B cell (primary cell): ENCODE measurements at regions not wholly inside any gene's neighbourhood (a gene's known extent, or its start where the extent isn't known, plus 50 kb on each side); places are given as distances from the start of the nearest gene placed in this dataset.

ENCODE experiments used
- ATAC-seq: fragments of 200-7000 bp; cut with Tn5 transposase; one replicate; pipeline ENCODE4 v1.10.0; 2021; ENCODE audit warnings: low read depth, mild to moderate bottlenecking, moderate number of reproducible peaks, moderate library complexity
- CTCF ChIA-PET: fragments of 350-600 bp; sonication (Branson Sonifier 250); formaldehyde crosslinking; loops from one replicate; lab custom pipeline; 2021; ENCODE audit warnings: antibody characterized with exemption, inconsistent platforms; lab: Charles Lee
- POLR2A ChIA-PET: fragments of 350-600 bp; sonication (Branson Sonifier 250); formaldehyde crosslinking; loops from one replicate; lab custom pipeline; 2021; ENCODE audit warnings: antibody characterized with exemption; lab: Charles Lee
- DNase-seq: peaks from one replicate; pipeline ENCODE4 v3.0.0; 2013
- H2AFZ ChIP-seq: 2 replicates; pipeline ENCODE4 v1.6.1; 2012; ENCODE audit warnings: mild to moderate bottlenecking, low read depth, low read length; ENCODE audit not compliant: insufficient read depth, poor library complexity, severe bottlenecking
- H3K27ac ChIP-seq, 2 donors: 1 replicate in 1 of 2; 2 replicates in 1 of 2; pipeline ENCODE4 v1.5.1; 2012 to 2013; ENCODE audit warnings: low read length in 2 of 2, mild to moderate bottlenecking in 2 of 2, moderate library complexity in 1 of 2
- H3K27me3 ChIP-seq, 4 experiments: fragments of 200-600 bp in 1 of 4; sonication (generic) in 1 of 4; replicated peaks in 1 of 4; 1 replicate in 2 of 4; 2 replicates in 2 of 4; pipeline versions ENCODE4 v1.6.1 to v1.7.0; 2013 to 2016; ENCODE audit warnings: low read length in 3 of 4, mild to moderate bottlenecking in 2 of 4, mixed read lengths in 1 of 4, moderate library complexity in 1 of 4; ENCODE audit not compliant: insufficient read depth in 4 of 4, control insufficient read depth in 3 of 4; ENCODE audit errors: control extremely low read depth in 1 of 4
- H3K36me3 ChIP-seq, 2 experiments: replicated peaks in 1 of 2; 1 replicate in 1 of 2; 2 replicates in 1 of 2; pipeline versions ENCODE4 v1.6.1 to v1.7.1; 2013; ENCODE audit warnings: low read length in 1 of 2; ENCODE audit not compliant: insufficient read depth in 2 of 2, control insufficient read depth in 1 of 2; ENCODE audit errors: control extremely low read depth in 1 of 2, extremely low read depth in 1 of 2
- H3K4me1 ChIP-seq, 2 donors: fragments of 200-600 bp in 1 of 2; sonication (generic) in 1 of 2; 1 replicate in 1 of 2; 2 replicates in 1 of 2; pipeline versions ENCODE4 v1.5.1 to v1.6.1; 2013 to 2017; ENCODE audit warnings: low read length in 2 of 2; ENCODE audit not compliant: control insufficient read depth in 2 of 2, insufficient read depth in 2 of 2
- H3K4me2 ChIP-seq: replicated peaks from 2 replicates; pipeline ENCODE3; 2012; ENCODE audit warnings: mild to moderate bottlenecking, low read depth, low read length; ENCODE audit not compliant: poor library complexity, severe bottlenecking
- H3K4me3 ChIP-seq, 5 experiments: fragments of 200-600 bp in 1 of 5; sonication (generic) in 1 of 5; 1 replicate in 3 of 5; 2 replicates in 2 of 5; pipeline versions ENCODE4 v1.5.1 to v1.7.0; 2011 to 2016; ENCODE audit warnings: low read length in 4 of 5, mild to moderate bottlenecking in 4 of 5, low read depth in 2 of 5, control low read depth in 1 of 5, moderate library complexity in 1 of 5; ENCODE audit not compliant: insufficient read depth in 1 of 5; ENCODE audit errors: control extremely low read depth in 1 of 5, extremely low read depth in 1 of 5
- H3K79me2 ChIP-seq: fragments of 200-600 bp; sonication (generic); one replicate; pipeline ENCODE4 v1.6.0; 2016; ENCODE audit warnings: low read length; ENCODE audit not compliant: control insufficient read depth, insufficient read depth
- H3K9ac ChIP-seq: fragments of 200-600 bp; sonication (generic); 2 replicates; pipeline ENCODE4 v1.6.1; 2017; ENCODE audit warnings: mild to moderate bottlenecking, low read length, moderate library complexity
- H3K9me3 ChIP-seq, 3 donors: one replicate each; pipeline versions ENCODE4 v1.6.1 to v1.7.1; 2013; ENCODE audit warnings: low read length in 2 of 3; ENCODE audit not compliant: control insufficient read depth in 2 of 3, insufficient read depth in 1 of 3; ENCODE audit errors: control extremely low read depth in 1 of 3
- H4K20me1 ChIP-seq: 2 replicates; pipeline ENCODE4 v1.6.0; 2012; ENCODE audit warnings: mild to moderate bottlenecking, low read length; ENCODE audit not compliant: insufficient read depth, control insufficient read depth, poor library complexity, severe bottlenecking
- H3K27ac Mint-ChIP-seq: one replicate; pipeline ENCODE4 v1.8.0; 2021; ENCODE audit warnings: mixed read lengths
- H3K27me3 Mint-ChIP-seq: one replicate; pipeline ENCODE4 v1.8.0; 2021; ENCODE audit warnings: mixed read lengths
- H3K4me1 Mint-ChIP-seq: one replicate; pipeline ENCODE4 v1.8.0; 2021; ENCODE audit warnings: mixed read lengths
- H3K4me3 Mint-ChIP-seq: one replicate; pipeline ENCODE4 v1.8.0; 2021; ENCODE audit warnings: mixed read lengths
- H3K9me3 Mint-ChIP-seq: one replicate; pipeline ENCODE4 v1.8.0; 2022; ENCODE audit warnings: mixed read lengths; ENCODE audit not compliant: insufficient read depth
- CTCF ChIP-seq: fragments of 200-600 bp; IDR thresholded peaks from one replicate; pipeline ENCODE4 v1.8.0; 2022; ENCODE audit warnings: antibody characterized with exemption, mild to moderate bottlenecking
- EZH2 ChIP-seq: IDR thresholded peaks from 2 replicates; pipeline ENCODE4 v1.6.1; 2012; ENCODE audit warnings: borderline replicate concordance, low read depth, mild to moderate bottlenecking, moderate library complexity, low read length; ENCODE audit not compliant: insufficient read depth, poor library complexity, severe bottlenecking
- WGBS: methylation state at CpG from one replicate; pipeline ENCODE4 v1.1.5; 2013; ENCODE audit warnings: missing lambda C conversion rate; ENCODE audit not compliant: insufficient coverage; 5-methylcytosine and 5-hydroxymethylcytosine counted together
- intact Hi-C: fragments of 100-400 bp; cut with micrococcal nuclease; formaldehyde crosslinking; loops from one replicate; pipeline ENCODE4 v1.10.0; 2022

DNA sequence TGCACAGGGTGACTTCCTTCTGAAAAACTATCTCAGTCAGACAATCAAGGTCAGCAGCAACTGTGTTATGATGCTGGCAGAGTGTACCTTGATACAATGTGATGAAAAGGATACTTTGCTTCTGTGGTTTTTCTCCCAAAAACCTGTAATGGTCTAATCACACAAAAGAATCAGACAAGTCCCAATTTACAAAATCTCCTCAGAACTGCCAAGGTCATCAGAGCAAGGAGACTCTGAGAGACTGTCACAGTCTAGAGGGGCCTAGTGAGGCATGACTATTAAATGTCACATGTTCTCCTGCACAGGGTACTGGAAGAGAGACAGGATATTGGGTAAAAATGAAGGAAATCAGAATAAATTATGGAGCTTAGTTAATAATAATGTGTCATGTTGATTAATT is 185.4 kb downstream of the ST6GAL2 start:
- TF ChIP-seq EZH2 (no peak), CTCF (no peak)
- no peak overlapping the region for H3K9ac ChIP-seq
- no peak overlapping the region for H2AFZ ChIP-seq
- no peak overlapping the region for H3K27ac ChIP-seq
- intact Hi-C loops: no loop called here
- H4K20me1 ChIP-seq: no peaks in the 10 kb centered on the region
- H3K4me2 ChIP-seq: no peak overlapping the region
- Mint-ChIP-seq H3K27me3 (no peaks in the 10 kb centered on the region), H3K9me3 (no peaks in the 10 kb centered on the region), H3K27ac (no peak overlapping the region), H3K4me3 (no peak overlapping the region), H3K4me1 (no peaks in the 10 kb centered on the region)
- CTCF ChIA-PET: no interaction called here
- ATAC-seq: no peak
- no peaks in the 10 kb centered on the region for H3K27me3 ChIP-seq
- no peak for DNase-seq
- no peaks in the 10 kb centered on the region for H3K36me3 ChIP-seq
- no peaks in the 10 kb centered on the region for H3K9me3 ChIP-seq
- POLR2A ChIA-PET: no interaction called here
- H3K79me2 ChIP-seq: no peaks in the 10 kb centered on the region
- no peak overlapping the region for H3K4me3 ChIP-seq
- H3K4me1 ChIP-seq: no peaks in the 10 kb centered on the region

DNA sequence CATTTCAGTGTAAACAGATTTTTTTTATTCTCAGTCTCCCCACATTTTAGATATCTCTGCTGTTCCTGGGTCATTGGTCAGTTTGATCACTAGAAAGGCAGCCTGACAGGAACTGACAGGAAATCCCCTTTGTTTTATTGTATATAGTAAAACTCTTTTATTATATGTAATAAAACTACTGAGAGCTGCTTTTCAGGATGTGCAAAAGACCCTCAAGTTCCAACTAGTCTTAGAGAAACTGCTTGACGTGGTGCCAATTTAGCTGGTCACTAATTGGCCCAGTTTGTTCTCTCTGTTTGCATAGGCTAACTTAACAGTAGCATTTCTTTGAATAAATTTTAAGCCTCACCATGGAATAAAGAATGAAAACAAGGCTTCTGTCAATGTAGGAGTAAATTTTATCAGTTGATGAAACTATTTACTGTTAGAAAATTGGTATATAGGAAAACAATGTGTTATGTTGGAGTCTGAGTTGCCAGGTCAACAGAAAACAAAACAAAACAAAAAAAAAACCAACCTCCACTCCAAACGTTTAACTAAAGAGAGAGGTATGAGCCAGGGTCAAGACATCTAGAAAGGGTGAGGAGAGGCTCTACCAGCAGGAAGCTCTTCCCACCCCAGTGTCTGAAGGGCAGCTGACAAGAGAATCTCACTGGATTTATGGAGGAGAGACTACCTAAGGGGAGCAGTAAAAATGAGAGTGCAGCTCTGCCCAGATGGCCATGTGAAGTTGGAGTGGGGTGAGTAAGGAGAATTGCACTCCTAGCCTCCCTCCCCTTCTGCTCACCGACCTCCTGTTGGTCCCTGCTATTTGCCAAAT is 184.6 kb downstream of the ST6GAL2 start:
- no peak overlapping the region for H3K4me3 Mint-ChIP-seq
- H2AFZ ChIP-seq: no peak overlapping the region
- no peak overlapping the region for H3K4me2 ChIP-seq
- no peaks in the 10 kb centered on the region for H3K9me3 ChIP-seq
- ATAC-seq (no peak), DNase-seq (no peak)
- H3K27ac Mint-ChIP-seq: no peak overlapping the region
- intact Hi-C loops: no loop called here
- H3K27me3 Mint-ChIP-seq: no peaks in the 10 kb centered on the region
- no peaks in the 10 kb centered on the region for H3K9me3 Mint-ChIP-seq
- H3K9ac ChIP-seq: no peak overlapping the region
- TF ChIP-seq EZH2 (no peak), CTCF (no peak)
- no peaks in the 10 kb centered on the region for H4K20me1 ChIP-seq
- ChIA-PET CTCF (no interaction called here), POLR2A (no interaction called here)
- H3K4me1 ChIP-seq: no peaks in the 10 kb centered on the region
- no CpG with 5 or more reads among the region's 3 CpGs for WGBS
- no peaks in the 10 kb centered on the region for H3K4me1 Mint-ChIP-seq
- H3K27me3 ChIP-seq: no peaks in the 10 kb centered on the region
- H3K4me3 ChIP-seq: no peak overlapping the region
- H3K79me2 ChIP-seq: no peaks in the 10 kb centered on the region
- no peak overlapping the region for H3K27ac ChIP-seq
- no peaks in the 10 kb centered on the region for H3K36me3 ChIP-seq
